NCI-H524 (cell line): ENCODE measurements at regions not wholly inside any gene's neighbourhood (a gene's known extent, or its start where the extent isn't known, plus 50 kb on each side); places are given as distances from the start of the nearest gene placed in this dataset.

Experiments
- DNase-seq, 2 experiments: peaks; one replicate each; lab custom pipeline; 2025; lab: John Stamatoyannopoulos, UW

- no peak for DNase-seq
Observed at GRCh38 chr10:111511751-111512150, 434.9 kb downstream of the ADRA2A start.

GRCh38 chr10:111515264-111515663 is 438.4 kb downstream of the ADRA2A start:
- DNase-seq = no peak

- DNase-seq = no peak
Observed at GRCh38 chr10:111515706-111516105, 438.9 kb downstream of the ADRA2A start.

DNA sequence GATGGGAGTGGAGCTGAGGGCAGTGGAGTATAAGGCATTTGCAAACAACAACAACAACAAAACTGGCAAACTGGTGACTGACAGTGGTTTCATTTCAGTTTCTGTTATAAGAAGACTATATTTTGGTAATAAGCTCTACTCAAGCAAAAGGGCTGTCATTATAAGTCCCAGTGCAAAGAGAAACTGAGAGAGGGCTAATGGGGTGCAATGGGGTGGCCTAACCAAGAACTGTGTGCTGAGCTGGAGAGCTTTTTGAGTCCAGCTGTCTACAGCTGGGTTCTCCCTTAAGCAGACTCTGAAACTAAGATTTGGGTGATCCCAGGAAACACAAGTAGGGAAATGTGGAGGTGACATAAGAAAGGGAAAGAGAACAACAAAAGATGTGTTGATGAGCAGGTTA is 439.3 kb downstream of the ADRA2A start:
- DNase-seq = no peak

GRCh38 chr10:111522141-111522540 is 445.3 kb downstream of the ADRA2A start:
- no peak for DNase-seq

DNA sequence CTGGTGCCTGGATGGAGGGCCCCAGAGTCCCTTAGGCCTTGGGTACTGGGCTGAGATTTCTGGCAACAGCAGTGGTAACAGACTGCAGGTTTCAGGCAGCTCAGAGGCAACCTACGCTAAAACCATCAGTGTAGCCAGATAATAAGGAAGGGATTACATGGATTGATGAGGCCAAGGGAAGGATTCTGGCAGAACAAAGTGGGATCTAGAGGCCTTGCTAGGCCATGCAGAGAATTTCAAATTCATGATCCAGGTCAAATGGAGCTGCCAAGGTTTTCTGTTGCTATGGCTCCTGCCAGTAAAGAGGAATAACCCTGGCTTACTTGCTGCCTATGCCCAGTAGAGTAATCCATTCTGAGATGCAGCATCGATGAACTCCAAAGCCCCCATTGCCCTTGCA is 445.7 kb downstream of the ADRA2A start:
- no peak for DNase-seq

DNA sequence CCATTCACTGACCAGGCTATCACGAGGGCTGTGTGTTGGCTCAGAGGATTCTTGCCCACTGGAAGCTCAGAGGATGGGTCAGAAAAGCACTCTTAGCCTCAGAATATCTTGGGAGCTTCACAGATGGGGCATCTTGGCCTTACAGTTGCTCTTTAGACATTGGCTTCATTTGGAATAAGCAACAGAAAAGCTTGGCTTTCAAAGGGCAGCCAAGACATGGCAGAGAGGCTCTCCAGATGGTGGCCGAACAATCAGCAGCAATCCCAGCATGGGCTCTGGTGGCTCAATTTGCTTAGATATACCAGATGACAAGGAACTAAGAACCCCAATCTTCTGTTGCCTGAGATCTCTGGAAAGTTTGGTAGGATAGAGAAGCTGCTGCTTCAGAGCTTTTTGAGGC is 446.2 kb downstream of the ADRA2A start:
- no peak for DNase-seq

DNA sequence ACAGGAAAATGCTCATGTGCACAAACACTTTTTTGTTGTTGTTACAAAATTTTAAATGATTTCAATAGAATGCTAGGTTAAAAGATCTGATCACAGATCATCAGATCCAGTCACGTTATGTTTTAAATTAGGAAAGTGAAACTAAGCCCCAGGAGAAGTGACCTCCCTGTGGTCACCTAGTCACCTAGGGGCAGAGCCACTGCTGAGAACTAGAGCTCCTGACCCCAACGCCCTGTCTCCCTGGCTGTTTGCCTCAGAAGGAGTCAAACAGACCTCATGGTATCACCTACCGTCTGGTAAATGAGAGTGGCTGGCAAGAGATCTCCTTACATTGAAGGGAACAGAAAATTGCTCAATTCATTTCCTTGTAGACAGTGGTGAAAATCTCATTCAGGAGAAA is 447.3 kb downstream of the ADRA2A start:
- DNase-seq = no peak

GRCh38 chr10:111525696-111526095 is 448.9 kb downstream of the ADRA2A start:
- no peak for DNase-seq

GRCh38 chr10:111531690-111532089 is 454.9 kb downstream of the ADRA2A start:
- DNase-seq = no peak

GRCh38 chr10:111532139-111532538 is 455.3 kb downstream of the ADRA2A start:
- DNase-seq = no peak

DNA sequence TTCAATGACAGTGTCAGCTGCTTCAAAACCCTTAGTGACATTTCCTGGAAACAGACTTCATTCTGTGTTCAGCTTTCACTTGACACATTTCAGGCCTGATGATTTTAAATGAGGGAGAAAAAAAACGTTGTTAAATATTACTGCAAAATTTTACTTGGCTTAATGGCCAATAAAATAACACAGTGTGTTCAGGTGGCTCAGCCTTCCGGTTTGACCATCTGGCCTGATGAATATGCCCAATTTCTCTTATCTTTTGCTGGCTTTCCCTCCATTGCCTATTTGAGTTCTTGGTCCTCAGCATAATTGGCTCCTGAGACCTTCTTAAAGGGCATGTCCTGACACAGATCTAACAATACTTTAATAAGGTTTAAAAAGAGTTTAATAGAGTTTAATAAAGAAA is 462.4 kb downstream of the ADRA2A start:
- DNase-seq = no peak

DNA sequence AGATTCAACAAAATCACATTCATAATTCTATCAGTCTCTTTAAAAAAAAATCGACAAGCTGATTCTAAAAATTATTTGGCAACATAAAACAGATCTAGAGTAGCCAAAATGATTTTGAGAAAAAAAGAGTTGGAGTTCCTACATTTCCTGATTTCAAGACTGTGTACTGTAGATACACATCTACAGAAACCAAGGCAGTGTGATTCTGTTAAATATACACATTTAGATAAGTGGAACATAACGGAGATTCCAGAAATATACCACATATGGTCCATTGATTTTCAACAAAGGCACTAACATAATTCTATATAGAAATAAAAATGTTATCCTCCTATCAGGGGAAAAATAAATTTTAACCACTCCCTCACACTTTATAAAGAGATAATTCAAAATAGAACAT is 467.0 kb downstream of the ADRA2A start:
- no peak for DNase-seq

DNA sequence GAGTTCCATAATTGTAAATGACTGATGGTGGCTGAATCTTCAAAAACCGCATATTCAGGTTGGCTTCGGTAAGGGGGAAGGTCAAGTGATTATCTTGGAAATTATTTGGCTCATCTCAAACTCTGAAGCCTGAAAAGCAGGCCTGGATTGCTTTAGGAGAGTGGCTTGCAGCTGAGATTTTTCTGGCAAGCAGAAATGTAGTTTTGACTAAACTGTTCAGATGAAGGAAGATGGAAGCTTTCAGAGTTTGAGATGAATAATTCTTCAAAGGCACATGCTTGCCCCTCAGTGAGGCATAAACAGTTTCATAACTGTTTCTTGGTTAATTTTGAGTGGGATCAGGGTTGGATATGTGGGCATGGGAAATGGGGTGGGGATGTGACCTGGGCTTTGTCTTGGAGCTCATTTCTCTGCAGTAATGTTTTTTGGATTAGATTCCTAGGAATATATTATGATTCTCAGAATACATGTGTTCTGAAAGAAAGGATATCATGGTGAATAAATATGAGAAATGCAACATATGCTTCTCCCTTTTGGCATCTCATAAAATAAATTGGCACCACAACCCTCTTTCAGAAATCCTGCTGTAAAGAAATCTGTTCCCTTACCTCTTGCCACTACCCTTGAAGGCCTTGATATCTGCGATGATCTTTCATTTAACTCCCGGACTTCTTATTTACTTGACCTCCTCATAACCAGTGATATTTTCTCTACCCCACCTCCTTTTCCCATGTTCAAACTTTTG is 469.2 kb downstream of the ADRA2A start:
- DNase-seq = no peak

GRCh38 chr10:111548084-111548726 is 471.4 kb downstream of the ADRA2A start:
- no peak for DNase-seq

GRCh38 chr10:111551001-111551400 is 474.2 kb downstream of the ADRA2A start:
- DNase-seq = no peak

DNA sequence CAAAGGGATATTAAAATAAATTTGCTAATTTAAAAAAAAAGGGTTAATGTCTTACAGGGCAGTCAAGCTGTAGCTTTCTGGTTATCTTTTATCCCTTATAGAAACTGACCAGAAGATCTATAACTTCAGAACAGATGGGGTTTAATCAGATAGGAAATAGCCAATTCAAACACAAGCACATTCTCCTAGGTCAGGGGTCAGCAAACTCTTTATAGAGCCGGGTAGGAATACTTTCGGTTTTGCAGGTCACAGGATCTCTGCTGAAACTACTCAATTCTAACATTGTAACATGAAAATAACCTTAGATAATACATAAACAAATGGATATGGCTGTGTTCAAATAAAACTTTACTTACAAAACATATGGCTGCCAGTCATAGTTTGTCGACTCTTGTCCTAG is 479.8 kb downstream of the ADRA2A start:
- no peak for DNase-seq

DNA sequence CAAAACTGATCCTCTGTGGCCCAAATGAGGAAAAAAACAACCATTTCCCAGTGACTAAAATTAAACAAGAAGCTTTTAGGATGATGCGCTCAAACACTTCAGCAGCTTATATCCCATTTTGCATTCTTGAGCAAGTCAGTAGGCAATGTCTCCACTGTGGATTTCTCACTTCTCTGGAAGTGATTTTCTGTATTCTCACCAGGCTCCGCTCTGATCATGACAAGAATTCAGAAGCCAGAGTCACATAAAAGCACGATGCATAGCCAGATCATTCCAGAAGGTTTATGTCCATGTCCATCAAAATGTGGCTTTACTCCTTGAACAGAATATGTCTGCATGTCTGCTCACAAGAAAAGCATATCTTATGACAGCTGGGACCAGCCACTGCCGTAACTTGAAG is 481.4 kb downstream of the ADRA2A start:
- DNase-seq = no peak

DNA sequence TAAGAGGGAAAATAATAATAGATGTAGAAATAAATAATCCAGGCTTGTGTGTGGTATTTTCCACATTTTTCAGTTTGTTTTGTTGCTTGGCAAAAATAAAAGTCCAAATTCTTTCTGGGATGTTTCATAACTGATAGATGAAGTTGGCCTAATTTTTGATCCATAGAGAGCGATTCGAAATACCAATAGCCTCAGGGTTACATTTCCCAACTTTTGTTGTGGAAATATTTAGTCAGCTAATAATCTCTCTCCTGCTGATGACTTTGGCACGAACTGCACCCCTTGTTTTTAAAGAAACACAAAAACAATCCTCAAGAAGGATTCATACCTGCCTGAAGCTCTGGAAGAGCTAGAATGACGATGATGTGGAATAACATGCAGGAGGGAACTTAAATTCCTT is 483.2 kb downstream of the ADRA2A start:
- DNase-seq = no peak

DNA sequence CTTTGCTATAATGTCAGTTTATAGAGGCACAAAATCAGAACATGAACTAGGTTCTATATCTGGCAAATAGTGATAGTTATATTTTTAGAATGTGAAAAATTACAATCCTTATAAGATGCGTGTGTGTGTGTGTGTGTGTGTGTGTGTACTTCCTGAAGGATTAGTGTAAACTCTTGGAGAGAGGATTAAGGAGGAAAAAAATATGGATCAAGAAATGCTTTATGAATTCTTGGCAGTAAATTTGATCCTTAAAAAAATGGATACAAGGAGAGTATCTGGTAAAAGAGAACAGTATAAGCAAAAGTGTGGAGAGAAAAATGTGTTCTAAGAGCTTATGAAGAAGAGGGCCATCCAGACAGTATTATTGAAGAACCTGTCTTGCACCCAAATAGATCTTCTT is 484.3 kb downstream of the ADRA2A start:
- no peak for DNase-seq

GRCh38 chr10:111565542-111565941 is 488.7 kb downstream of the ADRA2A start:
- DNase-seq = no peak

GRCh38 chr10:111578076-111578475 is 501.2 kb downstream of the ADRA2A start:
- no peak for DNase-seq

DNA sequence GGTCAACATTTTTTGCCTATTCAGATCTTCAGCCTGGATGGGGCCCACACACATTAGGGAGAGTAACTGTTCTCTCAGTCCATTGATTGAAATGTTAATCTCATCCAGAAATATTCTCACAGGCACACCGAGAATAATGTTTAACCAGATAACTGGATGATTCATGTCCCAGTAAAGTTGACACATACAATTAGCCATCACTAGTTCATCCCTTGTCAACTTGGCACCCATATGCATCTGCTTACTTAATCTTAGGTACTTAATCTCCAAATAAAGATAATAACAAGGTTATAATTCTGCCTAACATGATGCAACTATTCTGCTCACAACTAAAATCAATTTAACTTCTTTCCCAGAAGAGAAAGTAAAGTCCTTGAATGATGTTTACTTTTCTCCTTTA is 502.6 kb downstream of the ADRA2A start:
- DNase-seq = no peak

- DNase-seq = no peak
Observed at GRCh38 chr10:111590703-111591102, 513.9 kb downstream of the ADRA2A start.
